ENCODE measurements at regions not wholly inside any gene's neighbourhood (a gene's known extent, or its start where the extent isn't known, plus 50 kb on each side); places are given as distances from the start of the nearest gene placed in this dataset.

GRCh38 chr9:18365651-18366050 lies 108.3 kb upstream of the ADAMTSL1 start:
- no peaks in the 10 kb centered on the region; the same call in 1 of the 2 replicates for H4K20me1 ChIP-seq (ENCODE audit: insufficient read depth)
- no peaks in the 10 kb centered on the region for H3K9me2 ChIP-seq (ENCODE audit: insufficient read depth)
- no peaks in the 10 kb centered on the region for H3K27me3 ChIP-seq (ENCODE audit: insufficient read depth, low read length)
- no peak overlapping the region for H2AFZ ChIP-seq (ENCODE audit: low read depth, low read length, poor library complexity, severe bottlenecking)
- ChIA-PET RAD21 (ENCODE audit: low non-redundant PET in 1 of 2, low total read pairs in 2 of 2, uncharacterized antibody in 2 of 2, unreplicated experiment in 2 of 2) (no interaction called here), POLR2A (no interaction called here), CTCF (no interaction called here)
- no peak overlapping the region for H3K27ac ChIP-seq (ENCODE audit: low read depth, low read length)
- TF ChIP-seq JUND (IDR thresholded peaks at IDR 0.05) (no peak), REST (IDR thresholded peaks at IDR 0.05; ENCODE audit: low read depth) (no peak), EZH2phosphoT487 (IDR thresholded peaks at IDR 0.05; ENCODE audit: borderline replicate concordance) (no peak), FOSL1 (IDR thresholded peaks at IDR 0.05; ENCODE audit: low read depth) (no peak), CBX3 (IDR thresholded peaks at IDR 0.05; ENCODE audit: low read depth) (no peak), EZH2 (IDR thresholded peaks at IDR 0.05) (no peak), TCF7L2 (IDR thresholded peaks at IDR 0.05; ENCODE audit: borderline replicate concordance, extremely low read depth, insufficient read depth, insufficient read length) (no peak), ATF3 (IDR thresholded peaks at IDR 0.05) (no peak), YY1 (IDR thresholded peaks at IDR 0.05; ENCODE audit: extremely low read depth, insufficient replicate concordance, low read depth, low read length) (no peak), EGR1 (IDR thresholded peaks at IDR 0.05; ENCODE audit: low read depth) (no peak), ZBTB33 (IDR thresholded peaks at IDR 0.05; ENCODE audit: extremely low read depth, insufficient replicate concordance, low read length) (no peak), SP1 (IDR thresholded peaks at IDR 0.05; ENCODE audit: low read depth) (no peak), SRF (IDR thresholded peaks at IDR 0.05; ENCODE audit: low read depth) (no peak), CEBPB (IDR thresholded peaks at IDR 0.05; ENCODE audit: low read depth) (no peak), ZNF274 (IDR thresholded peaks at IDR 0.05; ENCODE audit: low read depth, low read length) (no peak), ELF1 (IDR thresholded peaks at IDR 0.05; ENCODE audit: borderline replicate concordance, low read depth) (no peak), SIN3A (IDR thresholded peaks at IDR 0.05; ENCODE audit: low read depth) (no peak), POLR2A (IDR thresholded peaks at IDR 0.05; ENCODE audit: borderline replicate concordance, extremely low read depth, insufficient read depth, insufficient read length) (no peak), ZFX (IDR thresholded peaks at IDR 0.05) (no peak)
- TF ChIP-seq, protein P1, sequence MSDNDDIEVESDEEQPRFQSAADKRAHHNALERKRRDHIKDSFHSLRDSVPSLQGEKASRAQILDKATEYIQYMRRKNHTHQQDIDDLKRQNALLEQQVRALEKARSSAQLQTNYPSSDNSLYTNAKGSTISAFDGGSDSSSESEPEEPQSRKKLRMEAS (IDR thresholded peaks at IDR 0.05), result no peak
- no peaks in the 10 kb centered on the region for H3K36me3 ChIP-seq (ENCODE audit: control insufficient read depth in 1 of 2, insufficient read depth in 2 of 2, low read length in 2 of 2)
- DNase-seq (ENCODE audit: low read depth, low spot score) (no peak), ATAC-seq (no peak)
- H3K9ac ChIP-seq (ENCODE audit: low read length), result no peak overlapping the region
- no peaks in the 10 kb centered on the region for H3K9me3 ChIP-seq (ENCODE audit: control insufficient read depth in 1 of 2, insufficient read depth in 1 of 2, low read depth in 1 of 2, low read length in 2 of 2)
- H3K4me1 ChIP-seq (ENCODE audit: control insufficient read depth in 1 of 2, insufficient read depth in 2 of 2, low read length in 2 of 2), result no peaks in the 10 kb centered on the region
- H3K79me2 ChIP-seq (ENCODE audit: insufficient read depth, low read length), result no peaks in the 10 kb centered on the region
- intact Hi-C loops (cut with micrococcal nuclease), result no loop called here
- H3K4me2 ChIP-seq (ENCODE audit: low read length), result no peak overlapping the region
- H3K4me3 ChIP-seq (replicated peaks in 1 of 2; ENCODE audit: low read depth in 1 of 2, low read length in 2 of 2), result no peak overlapping the region
- no TSS peak for BruUV-seq (replicated peaks)
